Ramos (cell line): ENCODE measurements at regions not wholly inside any gene's neighbourhood (a gene's known extent, or its start where the extent isn't known, plus 50 kb on each side); places are given as distances from the start of the nearest gene placed in this dataset.

Experiments used
- in situ Hi-C: fragments of 300-500 bp; cut with MboI; formaldehyde crosslinking; loops from one replicate; pipeline ENCODE4 v1.14.3; 2022; ENCODE audit warnings: low sequenced_read_pairs; ENCODE audit not compliant: unreplicated experiment

DNA sequence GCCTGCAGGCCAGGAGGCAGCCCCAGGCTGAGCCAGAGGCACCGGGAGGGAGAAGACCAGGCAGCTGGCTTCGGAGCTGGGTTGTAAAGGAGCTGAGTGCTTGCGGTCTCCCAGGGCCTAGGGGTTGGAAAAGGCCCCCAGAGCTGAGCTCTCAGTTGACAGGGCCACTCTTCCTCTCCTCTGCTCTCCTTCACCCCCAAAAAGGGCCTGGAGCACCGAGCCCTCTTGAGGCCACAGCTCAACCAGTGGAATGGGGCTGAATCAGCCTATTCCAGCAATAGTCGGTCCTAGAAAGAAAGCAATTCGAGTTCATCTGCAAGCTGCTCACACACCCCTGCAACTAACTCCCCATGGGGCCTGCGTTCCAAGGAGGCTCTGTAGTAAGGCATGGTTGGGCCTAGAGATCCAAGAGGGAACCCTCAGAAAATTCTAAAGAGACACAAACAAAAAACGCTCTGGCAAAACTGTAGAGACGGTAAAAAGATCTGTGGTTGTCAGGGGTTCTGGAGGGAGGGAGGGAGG lies 205.0 kb downstream of the BUD13 start:
- in situ Hi-C loops = no loop called here

DNA sequence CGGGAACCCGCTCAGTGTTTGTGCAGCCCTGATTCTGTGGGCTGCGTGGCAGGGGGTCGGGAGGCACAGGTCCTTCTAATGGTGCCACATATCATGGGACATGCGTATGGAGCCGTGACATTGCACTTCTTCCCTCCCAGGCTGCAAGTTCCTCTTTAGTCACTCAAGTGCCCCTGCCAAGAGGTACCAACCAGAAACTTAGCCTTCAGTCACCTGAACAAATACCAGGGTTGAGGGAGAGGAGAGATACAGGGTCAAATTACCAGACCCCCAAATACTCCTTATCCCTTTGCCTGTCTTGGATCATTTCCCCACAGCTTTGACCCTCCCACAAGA lies 209.1 kb downstream of the BUD13 start:
- in situ Hi-C loops = no loop called here

DNA sequence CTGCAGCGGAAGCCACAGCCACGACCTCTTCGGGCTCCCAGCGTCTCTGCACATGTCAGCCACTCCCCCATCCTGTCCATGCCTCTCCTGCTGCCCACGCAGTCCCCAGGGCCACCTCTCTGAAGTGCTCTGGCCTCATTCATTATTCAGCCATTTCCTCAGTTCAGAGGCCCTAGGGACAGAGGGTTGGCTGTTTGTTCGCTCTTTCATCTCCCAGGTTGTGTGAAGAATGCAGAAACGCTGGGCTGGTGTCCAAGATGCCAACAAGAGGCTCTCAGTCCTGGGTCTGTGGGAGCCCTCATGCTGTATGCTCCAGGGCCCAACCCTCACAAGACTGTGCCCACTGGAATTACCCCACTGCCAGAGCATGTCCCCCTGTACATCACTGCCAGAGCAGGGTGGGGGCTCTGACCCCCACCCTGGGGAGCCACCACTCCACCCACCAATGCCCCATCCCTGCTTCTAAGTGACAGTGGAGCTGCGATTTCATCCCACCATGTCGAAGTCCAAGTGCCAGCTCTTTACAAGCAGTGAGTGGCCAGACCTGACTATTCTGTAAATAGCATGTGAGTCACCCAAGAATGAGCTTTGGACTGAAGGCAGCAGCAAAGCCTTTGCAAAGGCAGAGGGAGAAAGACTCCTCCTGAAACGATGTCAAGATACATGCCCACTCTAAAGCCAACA lies 209.6 kb downstream of the BUD13 start:
- in situ Hi-C loops = no loop called here

DNA sequence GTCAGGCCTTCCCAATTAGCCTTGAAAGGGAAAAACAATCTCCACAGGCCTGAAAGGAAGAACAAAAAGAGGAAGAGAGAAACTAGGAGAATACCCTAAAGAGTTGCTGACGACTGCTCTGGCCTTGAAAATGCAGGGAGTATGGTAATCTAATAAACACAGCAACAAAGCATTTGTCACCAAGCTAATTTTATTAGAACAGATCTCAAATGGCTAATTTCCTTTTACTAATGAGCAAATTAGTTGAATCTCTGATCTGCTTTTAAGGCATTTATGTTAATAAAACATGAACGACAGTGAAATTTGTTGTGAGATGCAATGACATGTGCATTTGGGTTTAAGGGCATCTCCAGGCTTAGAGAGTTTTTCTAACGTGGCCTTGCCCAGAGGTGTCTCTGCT lies 212.2 kb downstream of the BUD13 start:
- in situ Hi-C loops = no loop called here

- in situ Hi-C loops = no loop called here
Observed at GRCh38 chr11:116558504-116559211, 214.1 kb downstream of the BUD13 start.

GRCh38 chr11:116557282-116557681 lies 215.5 kb downstream of the BUD13 start:
- in situ Hi-C loops = no loop called here

GRCh38 chr11:116556483-116556882 lies 216.3 kb downstream of the BUD13 start:
- in situ Hi-C loops = no loop called here

- in situ Hi-C loops = no loop called here
Observed at GRCh38 chr11:116553482-116553881, 219.3 kb downstream of the BUD13 start.

DNA sequence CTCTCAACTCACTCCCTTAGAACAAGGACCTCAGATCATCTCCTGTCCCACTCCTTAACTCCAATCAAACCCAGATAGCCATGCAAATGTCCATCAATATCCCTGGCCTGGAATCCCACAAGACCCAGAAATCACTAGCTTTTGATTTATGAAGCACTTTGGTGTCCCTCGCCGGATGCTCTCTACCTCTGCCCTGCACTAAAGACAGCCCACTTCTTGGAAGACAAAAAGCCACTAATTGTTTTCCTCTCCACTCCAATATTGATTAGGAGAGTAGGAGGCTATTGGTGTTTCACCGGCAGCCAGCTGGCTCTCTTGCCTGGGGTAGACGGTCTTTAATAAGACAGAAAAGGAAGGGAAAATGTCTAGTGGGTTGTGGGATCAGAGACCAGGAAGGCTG lies 221.2 kb downstream of the BUD13 start:
- in situ Hi-C loops = no loop called here

- in situ Hi-C loops = no loop called here
Observed at GRCh38 chr11:116548256-116548655, 224.5 kb downstream of the BUD13 start.

DNA sequence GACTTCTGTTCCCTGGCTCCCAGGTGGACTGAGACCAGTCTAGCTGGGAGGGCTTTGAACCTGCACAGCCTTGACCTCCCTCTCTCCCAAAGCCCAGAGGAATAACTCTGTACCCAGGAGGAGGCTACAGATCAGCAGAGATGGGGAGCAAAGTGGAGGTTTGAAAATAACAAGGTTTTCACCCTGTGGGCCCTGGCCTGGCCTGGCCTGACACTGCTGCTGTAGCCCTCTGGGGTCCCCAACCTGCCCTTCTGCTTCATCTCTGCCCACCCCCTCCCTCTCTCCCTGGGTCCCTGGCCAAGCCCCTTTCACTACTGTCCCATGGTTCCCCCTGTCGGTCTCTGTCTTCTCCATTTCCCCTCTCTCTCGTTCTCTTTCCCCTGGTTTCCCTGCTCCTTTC lies 225.2 kb downstream of the BUD13 start:
- in situ Hi-C loops = no loop called here

DNA sequence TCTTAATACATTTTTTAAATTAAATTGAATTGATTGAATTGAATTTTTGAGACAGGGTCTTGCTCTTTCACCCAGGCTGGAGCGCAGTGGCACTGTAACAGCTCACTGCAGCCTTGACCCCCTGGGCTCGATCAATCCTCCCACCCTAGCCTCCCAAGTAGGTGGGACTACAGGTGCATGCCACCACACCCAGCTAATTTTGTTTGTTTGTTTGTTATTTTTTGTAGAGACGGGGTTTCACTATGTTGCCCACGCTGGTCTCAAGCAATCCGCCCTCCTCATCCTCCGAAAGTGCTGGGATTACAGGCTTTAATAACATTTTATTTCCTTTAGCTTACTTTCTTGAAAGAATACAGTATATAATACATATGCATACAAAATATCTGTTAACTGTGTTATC lies 226.9 kb downstream of the BUD13 start:
- in situ Hi-C loops = no loop called here

- in situ Hi-C loops = no loop called here
Observed at GRCh38 chr11:116544721-116545120, 228.1 kb downstream of the BUD13 start.

DNA sequence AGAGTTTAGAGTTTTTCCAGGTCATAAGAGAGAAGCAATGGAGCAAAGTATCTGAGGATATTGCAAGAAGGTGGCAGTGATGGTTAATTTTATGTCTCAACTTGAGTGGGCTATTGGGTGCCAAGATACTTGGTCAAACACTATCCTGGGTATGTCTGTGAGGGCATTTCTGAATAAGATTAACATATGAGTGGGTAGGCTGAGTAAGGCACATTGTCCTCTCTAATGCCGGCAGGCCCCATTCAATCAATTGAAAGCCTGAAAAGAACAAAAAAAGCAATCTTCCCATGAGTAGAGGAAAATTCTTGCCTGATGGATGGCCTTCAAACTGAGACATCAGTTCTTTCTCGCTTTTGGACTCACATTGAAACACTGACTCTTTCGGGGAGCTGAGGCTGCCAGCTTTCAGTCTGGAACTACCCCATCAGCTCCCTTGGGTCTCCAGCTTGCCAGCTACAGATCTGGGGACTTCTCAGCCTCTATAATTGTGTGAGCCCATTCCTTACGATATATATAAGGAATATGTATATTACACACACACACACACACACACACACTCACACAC lies 228.8 kb downstream of the BUD13 start:
- in situ Hi-C loops = no loop called here

GRCh38 chr11:116543099-116543498 lies 229.7 kb downstream of the BUD13 start:
- in situ Hi-C loops = no loop called here

- in situ Hi-C loops = no loop called here
Observed at GRCh38 chr11:116542406-116542805, 230.4 kb downstream of the BUD13 start.

DNA sequence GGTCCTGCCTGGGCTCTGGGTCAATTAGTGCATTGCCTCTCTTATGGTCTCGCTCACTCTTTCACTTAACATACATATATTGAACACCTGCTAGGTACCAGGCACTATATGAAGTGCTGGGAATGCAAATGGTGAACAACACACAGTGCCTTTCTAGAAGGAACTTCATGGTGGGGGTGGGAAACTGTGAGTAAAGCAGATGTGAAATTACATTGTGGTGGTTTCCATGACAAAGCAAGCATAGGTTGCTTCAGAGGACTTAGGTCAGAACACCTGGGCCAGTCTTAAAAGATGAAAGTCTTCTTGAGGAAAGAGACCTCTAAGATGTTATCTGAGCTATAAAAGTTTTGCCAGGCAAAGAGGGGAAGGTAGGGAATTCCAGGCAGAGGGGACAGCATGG lies 231.3 kb downstream of the BUD13 start:
- in situ Hi-C loops = no loop called here

DNA sequence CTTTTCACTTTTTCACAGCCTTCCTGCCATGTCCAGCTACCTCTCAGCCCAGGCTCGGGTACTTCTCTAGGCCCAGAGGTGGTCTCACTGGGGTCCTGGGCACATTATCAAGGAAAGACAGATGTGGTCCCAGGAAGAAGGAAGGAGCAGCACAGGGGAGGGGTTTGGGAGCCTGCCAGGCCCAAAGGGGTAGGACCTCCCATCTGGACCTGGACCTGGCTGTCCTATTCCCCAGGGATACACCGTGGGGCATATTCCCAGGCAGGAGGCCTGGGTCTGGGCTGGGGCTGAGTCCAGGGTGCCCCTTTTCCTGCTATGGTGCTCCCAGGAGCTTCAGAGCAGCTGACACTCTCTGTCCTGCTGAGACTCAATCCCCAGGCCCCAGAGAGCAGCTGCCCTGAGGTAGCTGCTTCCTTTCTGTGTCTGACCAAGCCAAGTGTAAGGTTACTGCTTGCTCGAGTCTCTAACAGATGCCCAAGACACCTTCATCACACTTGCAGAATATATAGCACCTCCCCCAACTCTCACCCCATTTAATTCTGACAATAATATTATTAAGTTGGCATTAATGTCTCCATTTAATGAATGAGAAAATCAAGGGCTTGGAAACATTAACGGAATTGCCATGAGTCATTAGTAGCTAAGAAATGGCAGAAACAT lies 232.0 kb downstream of the BUD13 start:
- in situ Hi-C loops = no loop called here

DNA sequence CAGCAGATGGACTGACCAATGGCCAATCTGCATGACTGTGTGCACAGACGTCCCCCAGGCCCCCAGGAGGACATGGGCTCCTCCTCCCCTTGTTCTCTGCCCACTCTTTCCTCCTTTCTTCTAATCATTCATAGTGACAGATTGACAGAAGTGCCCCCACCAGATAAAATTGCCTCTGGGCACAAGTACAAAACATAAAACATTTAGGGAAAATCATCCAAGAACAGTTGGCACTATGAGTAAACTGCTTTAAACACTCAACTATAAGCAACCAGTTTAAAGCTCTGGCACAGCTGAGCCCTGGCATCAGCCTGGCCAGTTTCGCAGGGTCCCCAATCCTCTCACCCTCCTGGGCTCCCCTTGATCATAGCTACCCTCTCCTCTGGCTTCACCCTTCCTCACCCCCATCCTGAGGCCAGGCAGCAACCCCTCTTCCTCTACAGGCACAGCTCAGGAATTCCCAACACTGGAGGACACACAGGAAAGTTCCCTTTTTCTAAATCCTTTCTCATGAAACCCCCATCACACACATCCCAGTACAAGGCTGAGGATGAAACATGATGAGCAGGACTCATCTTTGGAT lies 232.9 kb downstream of the BUD13 start:
- in situ Hi-C loops = no loop called here

DNA sequence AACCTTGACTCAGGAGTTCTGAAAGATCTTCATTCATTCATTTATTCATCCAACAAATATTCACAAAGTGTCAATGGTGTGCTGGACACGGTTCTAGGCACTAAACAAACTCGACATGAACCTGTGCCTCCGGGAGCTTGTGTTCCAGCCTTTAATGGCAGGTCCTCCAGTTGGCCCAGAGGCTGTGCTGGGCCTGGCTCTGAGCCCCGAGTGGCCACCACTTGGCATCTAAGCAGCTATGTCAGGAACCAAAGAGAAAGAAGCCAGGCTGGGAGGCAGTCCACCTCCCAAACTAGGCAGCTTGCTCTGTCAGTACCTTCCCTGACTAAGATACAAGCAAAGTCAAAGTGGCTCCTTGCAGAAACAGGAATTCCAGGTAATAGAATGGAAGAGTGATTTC lies 233.6 kb downstream of the BUD13 start:
- in situ Hi-C loops = no loop called here

GRCh38 chr11:116538677-116539076 lies 234.1 kb downstream of the BUD13 start:
- in situ Hi-C loops = no loop called here
